Neural cell (in vitro differentiated cells): ENCODE measurements at regions not wholly inside any gene's neighbourhood (a gene's known extent, or its start where the extent isn't known, plus 50 kb on each side); places are given as distances from the start of the nearest gene placed in this dataset.

ENCODE experiments used
- H2AFZ ChIP-seq: fragments of 200-600, 300-800 bp; sonication (generic), shearing (Covaris generic); 2 replicates; pipeline ENCODE4 v1.6.0; 2014; ENCODE audit warnings: low read depth, mild to moderate bottlenecking, antibody characterized with exemption, low read length, moderate library complexity
- H3F3A ChIP-seq: fragments of 200-600 bp; shearing (Covaris generic); 2 replicates; pipeline ENCODE4 v1.6.1; 2016; ENCODE audit warnings: mild to moderate bottlenecking, moderate library complexity, mixed read lengths, antibody characterized with exemption, low read length; ENCODE audit not compliant: insufficient read depth, poor library complexity, severe bottlenecking
- H3K27ac ChIP-seq: fragments of 200-600, 300-800 bp; sonication (generic), shearing (Covaris generic); 2 replicates; pipeline ENCODE4 v1.5.1; 2014; ENCODE audit warnings: mild to moderate bottlenecking, low read length, moderate library complexity
- H3K27me3 ChIP-seq: fragments of 300-800, 200-600 bp; sonication (generic), shearing (Covaris generic); 2 replicates; pipeline ENCODE4 v1.6.0; 2014; ENCODE audit warnings: mild to moderate bottlenecking, low read depth, low read length, moderate library complexity; ENCODE audit not compliant: insufficient read depth
- H3K36me3 ChIP-seq: fragments of 300-800, 200-600 bp; sonication (generic), shearing (Covaris generic); 2 replicates; pipeline ENCODE4 v1.5.1; 2014; ENCODE audit warnings: mild to moderate bottlenecking, antibody characterized with exemption, low read length, moderate library complexity; ENCODE audit not compliant: insufficient read depth
- H3K4me2 ChIP-seq: fragments of 300-800, 200-600 bp; sonication (generic), shearing (Covaris generic); 2 replicates; pipeline ENCODE4 v1.6.0; 2014; ENCODE audit warnings: mild to moderate bottlenecking, low read length
- H3K4me3 ChIP-seq: fragments of 300-800, 200-600 bp; sonication (generic), shearing (Covaris generic); 2 replicates; pipeline ENCODE4 v1.5.1; 2014; ENCODE audit warnings: mild to moderate bottlenecking, low read length, moderate library complexity
- H3K79me2 ChIP-seq: fragments of 200-600 bp; shearing (Covaris generic); replicated peaks from 2 replicates; pipeline ENCODE4 v1.6.0; 2014; ENCODE audit warnings: mild to moderate bottlenecking, low read length, moderate library complexity; ENCODE audit not compliant: insufficient read depth
- H3K9ac ChIP-seq: fragments of 300-800, 200-600 bp; sonication (generic), shearing (Covaris generic); 2 replicates; pipeline ENCODE4 v1.6.1; 2016; ENCODE audit warnings: mild to moderate bottlenecking, low read length, mixed read lengths
- H3K9me2 ChIP-seq: fragments of 200-600 bp; shearing (Covaris generic); 2 replicates; pipeline ENCODE4 v1.6.1; 2016; ENCODE audit warnings: mild to moderate bottlenecking, low read length, mixed read lengths; ENCODE audit not compliant: insufficient read depth
- H3K9me3 ChIP-seq: fragments of 200-600, 300-800 bp; sonication (generic), shearing (Covaris generic); 2 replicates; pipeline ENCODE4 v1.6.1; 2016; ENCODE audit warnings: mild to moderate bottlenecking, mixed run types, low read length, moderate library complexity, mixed read lengths
- H4K20me1 ChIP-seq: fragments of 200-600 bp; shearing (Covaris generic); 2 replicates; pipeline ENCODE4 v1.6.1; 2016; ENCODE audit warnings: mild to moderate bottlenecking, mixed run types; ENCODE audit not compliant: insufficient read depth
- CTCF ChIP-seq: fragments of 450-650 bp; IDR thresholded peaks from 2 replicates; pipeline ENCODE4 v1.5.1; 2014; ENCODE audit warnings: antibody characterized with exemption, mild to moderate bottlenecking, moderate library complexity; ENCODE audit not compliant: poor library complexity, severe bottlenecking
- EP300 ChIP-seq: fragments of 450-650 bp; conservative IDR thresholded peaks from 2 replicates; pipeline ENCODE4 v1.6.1; 2014; ENCODE audit warnings: antibody characterized with exemption, mild to moderate bottlenecking, moderate library complexity; ENCODE audit not compliant: poor library complexity, severe bottlenecking
- EZH2 ChIP-seq: fragments of 200-600, 300-800 bp; shearing (Covaris generic), sonication (generic); IDR thresholded peaks from 2 replicates; pipeline ENCODE4 v1.6.1; 2014; ENCODE audit warnings: antibody characterized with exemption, low read length, borderline replicate concordance, mild to moderate bottlenecking; ENCODE audit not compliant: insufficient read depth, poor library complexity, severe bottlenecking
- MXI1 ChIP-seq: fragments of 450-650 bp; conservative IDR thresholded peaks from 2 replicates; pipeline ENCODE4 v1.6.1; 2014; ENCODE audit warnings: antibody characterized with exemption, mild to moderate bottlenecking; ENCODE audit not compliant: poor library complexity, severe bottlenecking
- POLR2AphosphoS5 ChIP-seq: IDR thresholded peaks from 2 replicates; pipeline ENCODE4 v1.6.1; 2012
- RAD21 ChIP-seq: fragments of 450-650 bp; conservative IDR thresholded peaks from 2 replicates; pipeline ENCODE4 v1.6.1; 2014; ENCODE audit warnings: antibody characterized with exemption, mild to moderate bottlenecking, moderate library complexity
- SMC3 ChIP-seq: fragments of 450-650 bp; conservative IDR thresholded peaks from 2 replicates; pipeline ENCODE4 v1.6.1; 2014; ENCODE audit warnings: antibody characterized with exemption, mild to moderate bottlenecking, moderate library complexity; ENCODE audit not compliant: poor library complexity
- TAF1 ChIP-seq: IDR thresholded peaks from 2 replicates; pipeline ENCODE4 v1.6.1; 2012; ENCODE audit warnings: low read depth
- TF ChIP-seq, protein P1 (sequence below): IDR thresholded peaks from 2 replicates; pipeline ENCODE4 v1.6.1; 2012; ENCODE audit warnings: borderline replicate concordance

DNA sequence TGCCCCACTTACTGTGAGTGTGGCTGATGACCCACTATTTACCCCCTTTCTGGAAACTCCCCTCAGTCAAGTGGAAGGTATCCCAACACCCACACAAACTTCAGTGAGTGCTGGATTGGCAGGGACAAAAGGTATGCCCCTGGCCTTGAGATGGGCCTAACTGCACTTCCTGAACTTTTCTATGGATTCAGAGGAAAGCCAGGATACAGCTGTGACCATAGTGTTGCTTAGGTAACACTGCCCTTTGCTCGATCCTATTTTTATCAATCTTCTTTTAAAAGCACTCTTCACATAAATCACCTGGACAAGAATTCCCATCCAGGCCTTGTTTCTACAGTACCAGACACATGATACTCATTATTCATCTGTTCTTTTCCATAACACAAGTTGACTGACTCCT is 671.5 kb upstream of the SLC8A1 start:
- Histone ChIP-seq H3K36me3 (no peaks in the 10 kb centered on the region), H3K27ac (no peak overlapping the region), H3K9me2 (no peaks in the 10 kb centered on the region), H3K27me3 (no peaks in the 10 kb centered on the region), H3K9ac (no peak overlapping the region), H4K20me1 (no peaks in the 10 kb centered on the region), H3F3A (no peaks in the 10 kb centered on the region), H3K9me3 (no peaks in the 10 kb centered on the region), H2AFZ (no peak overlapping the region), H3K4me2 (no peak overlapping the region), H3K79me2 (no peaks in the 10 kb centered on the region), H3K4me3 (no peak overlapping the region)
- no peak for TF ChIP-seq EZH2
- no peak for TF ChIP-seq EP300
- no peak for TF ChIP-seq CTCF
- TF ChIP-seq POLR2AphosphoS5, result no peak
- TF ChIP-seq, protein P1, sequence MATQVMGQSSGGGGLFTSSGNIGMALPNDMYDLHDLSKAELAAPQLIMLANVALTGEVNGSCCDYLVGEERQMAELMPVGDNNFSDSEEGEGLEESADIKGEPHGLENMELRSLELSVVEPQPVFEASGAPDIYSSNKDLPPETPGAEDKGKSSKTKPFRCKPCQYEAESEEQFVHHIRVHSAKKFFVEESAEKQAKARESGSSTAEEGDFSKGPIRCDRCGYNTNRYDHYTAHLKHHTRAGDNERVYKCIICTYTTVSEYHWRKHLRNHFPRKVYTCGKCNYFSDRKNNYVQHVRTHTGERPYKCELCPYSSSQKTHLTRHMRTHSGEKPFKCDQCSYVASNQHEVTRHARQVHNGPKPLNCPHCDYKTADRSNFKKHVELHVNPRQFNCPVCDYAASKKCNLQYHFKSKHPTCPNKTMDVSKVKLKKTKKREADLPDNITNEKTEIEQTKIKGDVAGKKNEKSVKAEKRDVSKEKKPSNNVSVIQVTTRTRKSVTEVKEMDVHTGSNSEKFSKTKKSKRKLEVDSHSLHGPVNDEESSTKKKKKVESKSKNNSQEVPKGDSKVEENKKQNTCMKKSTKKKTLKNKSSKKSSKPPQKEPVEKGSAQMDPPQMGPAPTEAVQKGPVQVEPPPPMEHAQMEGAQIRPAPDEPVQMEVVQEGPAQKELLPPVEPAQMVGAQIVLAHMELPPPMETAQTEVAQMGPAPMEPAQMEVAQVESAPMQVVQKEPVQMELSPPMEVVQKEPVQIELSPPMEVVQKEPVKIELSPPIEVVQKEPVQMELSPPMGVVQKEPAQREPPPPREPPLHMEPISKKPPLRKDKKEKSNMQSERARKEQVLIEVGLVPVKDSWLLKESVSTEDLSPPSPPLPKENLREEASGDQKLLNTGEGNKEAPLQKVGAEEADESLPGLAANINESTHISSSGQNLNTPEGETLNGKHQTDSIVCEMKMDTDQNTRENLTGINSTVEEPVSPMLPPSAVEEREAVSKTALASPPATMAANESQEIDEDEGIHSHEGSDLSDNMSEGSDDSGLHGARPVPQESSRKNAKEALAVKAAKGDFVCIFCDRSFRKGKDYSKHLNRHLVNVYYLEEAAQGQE, result no peak
- TF ChIP-seq RAD21, result no peak

DNA sequence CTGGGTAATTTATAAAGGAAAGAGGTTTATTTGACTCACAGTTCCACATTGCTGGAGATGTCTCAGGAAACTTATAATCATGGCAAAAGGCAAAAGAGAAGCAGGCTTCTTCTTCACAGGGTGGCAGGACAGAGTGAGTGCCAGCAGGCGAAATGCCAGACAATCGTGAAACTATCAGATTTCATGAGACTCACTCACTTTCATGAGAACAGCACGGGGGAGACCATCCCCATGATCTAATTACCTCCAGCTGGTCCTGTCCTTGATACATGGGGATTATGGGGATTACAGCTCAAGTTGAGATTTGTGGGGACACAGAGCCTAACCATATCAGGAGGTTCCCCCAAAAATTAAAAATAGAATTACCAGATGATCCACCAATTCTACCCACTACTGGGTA is 675.5 kb upstream of the SLC8A1 start:
- H3K9ac ChIP-seq, result no peak overlapping the region
- H3K27me3 ChIP-seq, result no peaks in the 10 kb centered on the region
- no peak overlapping the region for H3K27ac ChIP-seq
- no peak overlapping the region for H3K4me2 ChIP-seq
- no peak overlapping the region for H2AFZ ChIP-seq
- H3K4me3 ChIP-seq, result no peak overlapping the region
- H3K79me2 ChIP-seq, result no peaks in the 10 kb centered on the region
- H3K9me3 ChIP-seq, result no peaks in the 10 kb centered on the region
- no peaks in the 10 kb centered on the region for H3K9me2 ChIP-seq
- TF ChIP-seq EZH2, result no peak
- no peaks in the 10 kb centered on the region for H4K20me1 ChIP-seq
- H3K36me3 ChIP-seq, result no peaks in the 10 kb centered on the region
- H3F3A ChIP-seq, result no peaks in the 10 kb centered on the region

GRCh38 chr2:41129988-41130387 is 678.1 kb upstream of the SLC8A1 start:
- Histone ChIP-seq H2AFZ (no peak overlapping the region), H3K9me3 (no peaks in the 10 kb centered on the region), H3K79me2 (no peaks in the 10 kb centered on the region), H3K27me3 (no peaks in the 10 kb centered on the region), H3F3A (no peaks in the 10 kb centered on the region), H3K27ac (peak overlapping the region; percentile 14), H3K9me2 (no peaks in the 10 kb centered on the region), H3K4me2 (no peak overlapping the region), H3K4me3 (no peak overlapping the region), H3K36me3 (no peaks in the 10 kb centered on the region), H4K20me1 (no peaks in the 10 kb centered on the region), H3K9ac (no peak overlapping the region)
- no peak for TF ChIP-seq MXI1
- no peak for TF ChIP-seq SMC3
- no peak for TF ChIP-seq TAF1
- TF ChIP-seq POLR2AphosphoS5, result no peak
- TF ChIP-seq, protein P1, result no peak
- no peak for TF ChIP-seq EP300
- no peak for TF ChIP-seq EZH2
- no peak for TF ChIP-seq CTCF
- no peak for TF ChIP-seq RAD21
